Esophagus squamous epithelium (tissue), 5 donors: ENCODE measurements at regions not wholly inside any gene's neighbourhood (a gene's known extent, or its start where the extent isn't known, plus 50 kb on each side); places are given as distances from the start of the nearest gene placed in this dataset.

Source experiments
- DNase-seq: peaks from one replicate; lab custom pipeline; 2025; lab: John Stamatoyannopoulos, UW
- H3K27ac ChIP-seq, 4 donors: fragments of 200-600 bp; sonication (generic); one replicate each; pipeline ENCODE4 v1.5.1; 2016 to 2019; ENCODE audit warnings: mild to moderate bottlenecking in 1 of 4
- H3K27me3 ChIP-seq, 4 donors: fragments of 200-600 bp; sonication (generic); 1 replicate in 3 of 4; 2 replicates in 1 of 4; pipeline versions ENCODE4 v1.5.1 to v1.6.0; 2017 to 2021; ENCODE audit warnings: antibody characterized with exemption in 1 of 4
- H3K36me3 ChIP-seq, 3 donors: fragments of 200-600 bp; sonication (generic); one replicate each; pipeline ENCODE4 v1.5.1; 2016 to 2019
- H3K4me1 ChIP-seq, 3 donors: fragments of 200-600 bp; sonication (generic); one replicate each; pipeline ENCODE4 v1.5.1; 2017 to 2019
- H3K4me3 ChIP-seq, 4 donors: fragments of 200-600 bp; sonication (generic); 1 replicate in 3 of 4; 2 replicates in 1 of 4; pipeline ENCODE4 v1.5.1; 2016 to 2019; ENCODE audit warnings: mild to moderate bottlenecking in 2 of 4, moderate library complexity in 1 of 4
- H3K9me3 ChIP-seq, 3 donors: fragments of 200-600 bp; sonication (generic); one replicate each; pipeline ENCODE4 v1.5.1; 2016 to 2019
- POLR2A ChIP-seq, 4 donors: fragments of 450-650 bp; IDR thresholded peaks; one replicate each; pipeline ENCODE4 v1.6.1; 2017; ENCODE audit warnings: antibody characterized with exemption in 4 of 4, mild to moderate bottlenecking in 4 of 4, moderate library complexity in 3 of 4
- WGBS, 2 donors: methylation state at CpG; one replicate each; pipeline ENCODE4 v1.1.5; 2018; 5-methylcytosine and 5-hydroxymethylcytosine counted together
- intact Hi-C: fragments of 100-400 bp; cut with DNase I; formaldehyde crosslinking; loops from one replicate; pipeline ENCODE4 v1.15.0; 2022
- TF ChIP-seq, protein P1 (sequence below), 6 experiments: fragments of 450-650 bp in 4 of 6; fragments of 200-600 bp in 2 of 6; sonication (generic) in 2 of 6; IDR thresholded peaks; one replicate each; pipeline ENCODE4 v1.5.1; 2016 to 2019; ENCODE audit warnings: antibody characterized with exemption in 6 of 6, mild to moderate bottlenecking in 4 of 6, moderate library complexity in 4 of 6
- donor health status: DM: yes; HTN: yes; CAD: no.

DNA sequence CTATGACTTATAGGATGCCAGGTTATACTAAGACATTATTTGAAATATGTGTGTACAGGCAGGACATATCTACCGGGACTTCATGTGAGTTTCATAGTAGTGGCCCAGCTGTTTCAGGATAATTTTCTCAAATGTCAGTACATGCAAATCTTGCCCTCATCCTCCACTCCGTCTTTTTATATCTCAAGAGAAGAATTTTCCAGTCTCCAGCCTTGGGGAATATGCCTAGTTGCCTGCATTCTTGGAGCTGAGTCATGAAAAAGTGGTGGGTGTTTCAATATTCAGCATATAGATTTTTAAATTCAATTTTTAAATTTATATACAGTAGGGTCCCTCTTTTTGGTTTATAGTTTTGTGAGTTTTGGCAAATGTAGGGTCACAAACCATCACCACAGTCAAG, 236.7 kb downstream of the OTUD1 start:
- intact Hi-C loops = no loop called here
- WGBS, 2 donors = 79 to 84% methylated on average over 2 of the region's 2 CpGs
- Histone ChIP-seq H3K36me3 (no peaks in the 10 kb centered on the region), H3K4me1 (peaks cover 0 to 5% (median 4%) of the 10 kb centered on the region in 3 donors), H3K27ac (no peak overlapping the region), H3K27me3 (peaks cover 0 to 7% (median 0%) of the 10 kb centered on the region in 4 donors), H3K4me3 (no peak overlapping the region), H3K9me3 (no peaks in the 10 kb centered on the region)
- TF ChIP-seq POLR2A (IDR thresholded peaks at IDR 0.05) = no peak
- TF ChIP-seq, protein P1, sequence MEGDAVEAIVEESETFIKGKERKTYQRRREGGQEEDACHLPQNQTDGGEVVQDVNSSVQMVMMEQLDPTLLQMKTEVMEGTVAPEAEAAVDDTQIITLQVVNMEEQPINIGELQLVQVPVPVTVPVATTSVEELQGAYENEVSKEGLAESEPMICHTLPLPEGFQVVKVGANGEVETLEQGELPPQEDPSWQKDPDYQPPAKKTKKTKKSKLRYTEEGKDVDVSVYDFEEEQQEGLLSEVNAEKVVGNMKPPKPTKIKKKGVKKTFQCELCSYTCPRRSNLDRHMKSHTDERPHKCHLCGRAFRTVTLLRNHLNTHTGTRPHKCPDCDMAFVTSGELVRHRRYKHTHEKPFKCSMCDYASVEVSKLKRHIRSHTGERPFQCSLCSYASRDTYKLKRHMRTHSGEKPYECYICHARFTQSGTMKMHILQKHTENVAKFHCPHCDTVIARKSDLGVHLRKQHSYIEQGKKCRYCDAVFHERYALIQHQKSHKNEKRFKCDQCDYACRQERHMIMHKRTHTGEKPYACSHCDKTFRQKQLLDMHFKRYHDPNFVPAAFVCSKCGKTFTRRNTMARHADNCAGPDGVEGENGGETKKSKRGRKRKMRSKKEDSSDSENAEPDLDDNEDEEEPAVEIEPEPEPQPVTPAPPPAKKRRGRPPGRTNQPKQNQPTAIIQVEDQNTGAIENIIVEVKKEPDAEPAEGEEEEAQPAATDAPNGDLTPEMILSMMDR (IDR thresholded peaks at IDR 0.05) = no peak
- DNase-seq = no peak

DNA sequence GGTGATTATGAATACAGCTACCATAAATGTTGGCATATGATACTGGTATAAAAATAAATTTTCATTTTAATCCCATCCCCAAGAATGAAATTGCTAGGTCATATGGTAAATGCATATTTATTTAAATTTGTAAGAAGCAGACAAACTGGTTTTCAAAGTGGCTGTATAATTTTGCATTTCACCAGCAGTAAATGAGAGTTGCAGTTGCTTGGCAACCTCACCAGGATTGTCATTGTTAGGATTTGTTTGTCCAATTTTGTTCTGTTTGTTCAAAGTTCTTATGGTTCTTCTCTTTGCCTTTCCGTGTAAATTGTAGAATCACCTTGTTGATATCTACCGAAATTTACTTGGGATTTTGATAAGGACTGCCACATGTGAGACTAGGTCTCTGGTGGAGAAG, 237.4 kb downstream of the OTUD1 start:
- Histone ChIP-seq H3K4me3 (no peak overlapping the region), H3K9me3 (no peaks in the 10 kb centered on the region), H3K4me1 (peaks cover 0 to 5% (median 4%) of the 10 kb centered on the region in 3 donors), H3K36me3 (no peaks in the 10 kb centered on the region), H3K27me3 (peaks cover 0 to 7% (median 0%) of the 10 kb centered on the region in 4 donors), H3K27ac (no peak overlapping the region)
- intact Hi-C loops = no loop called here
- TF ChIP-seq POLR2A (IDR thresholded peaks at IDR 0.05) = no peak
- WGBS, 2 donors = 38 to 57% methylated on average over 2 of the region's 2 CpGs
- DNase-seq = no peak

DNA sequence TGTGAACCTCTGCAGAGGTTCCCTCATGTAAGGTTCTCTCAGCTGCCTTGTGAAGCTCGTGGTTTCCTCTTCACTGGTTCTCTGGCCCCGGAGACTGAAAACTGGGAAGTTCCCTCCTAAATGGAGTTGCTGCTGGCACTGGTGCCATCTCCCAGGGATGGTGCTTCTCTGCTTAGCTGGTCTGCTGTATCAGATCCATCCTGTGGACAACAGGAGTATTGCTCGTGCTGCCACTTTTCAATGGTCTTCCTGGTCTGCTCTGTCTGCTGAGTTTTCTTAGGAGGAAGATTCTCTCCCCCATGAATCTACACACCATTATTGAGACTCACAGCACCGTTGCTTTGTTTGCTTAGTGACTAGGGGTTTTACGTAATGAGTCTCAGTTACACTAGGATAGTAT, 247.8 kb downstream of the OTUD1 start:
- H3K9me3 ChIP-seq = no peaks in the 10 kb centered on the region
- TF ChIP-seq, protein P1 (IDR thresholded peaks at IDR 0.05) = no peak
- TF ChIP-seq POLR2A (IDR thresholded peaks at IDR 0.05) = no peak
- no peak overlapping the region for H3K4me3 ChIP-seq
- no peak overlapping the region for H3K27ac ChIP-seq
- peaks cover 0 to 8% (median 0%) of the 10 kb centered on the region in 4 donors for H3K27me3 ChIP-seq
- DNase-seq = no peak
- H3K36me3 ChIP-seq = no peaks in the 10 kb centered on the region
- intact Hi-C loops = no loop called here
- no peaks in the 10 kb centered on the region for H3K4me1 ChIP-seq
- 56 to 63% methylated on average over 5 of the region's 5 CpGs for WGBS, 2 donors

DNA sequence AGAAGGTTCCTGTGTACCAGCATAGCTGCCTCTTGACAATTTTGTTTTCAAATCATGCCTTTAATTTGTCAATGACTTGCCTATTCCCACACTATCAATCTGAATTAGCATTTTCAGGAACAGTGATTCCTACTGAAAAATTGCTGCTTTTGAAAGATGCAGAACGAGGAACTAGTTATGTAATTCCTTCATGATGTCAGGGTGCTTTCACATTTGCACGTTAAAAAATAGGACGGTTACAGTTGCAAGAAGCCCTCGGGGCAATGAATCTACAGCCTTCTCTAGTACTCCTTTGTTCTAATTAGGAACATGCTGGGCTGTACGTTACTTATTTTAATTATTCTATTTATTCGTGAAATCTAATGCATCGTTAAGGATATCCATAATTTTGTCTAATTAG, 253.9 kb downstream of the OTUD1 start:
- TF ChIP-seq, protein P1 (IDR thresholded peaks at IDR 0.05) = no peak
- TF ChIP-seq POLR2A (IDR thresholded peaks at IDR 0.05) = no peak
- peaks cover 12 to 30% (median 15%) of the 10 kb centered on the region in 3 donors for H3K4me1 ChIP-seq
- intact Hi-C loops = no loop called here
- DNase-seq = no peak
- WGBS, 2 donors = 19 to 27% methylated on average over 7 of the region's 7 CpGs
- peaks cover 0 to 68% (median 13%) of the 10 kb centered on the region in 4 donors for H3K27me3 ChIP-seq
- H3K27ac ChIP-seq = no peak overlapping the region
- H3K4me3 ChIP-seq = no peak overlapping the region
- H3K9me3 ChIP-seq = no peaks in the 10 kb centered on the region
- H3K36me3 ChIP-seq = no peaks in the 10 kb centered on the region

DNA sequence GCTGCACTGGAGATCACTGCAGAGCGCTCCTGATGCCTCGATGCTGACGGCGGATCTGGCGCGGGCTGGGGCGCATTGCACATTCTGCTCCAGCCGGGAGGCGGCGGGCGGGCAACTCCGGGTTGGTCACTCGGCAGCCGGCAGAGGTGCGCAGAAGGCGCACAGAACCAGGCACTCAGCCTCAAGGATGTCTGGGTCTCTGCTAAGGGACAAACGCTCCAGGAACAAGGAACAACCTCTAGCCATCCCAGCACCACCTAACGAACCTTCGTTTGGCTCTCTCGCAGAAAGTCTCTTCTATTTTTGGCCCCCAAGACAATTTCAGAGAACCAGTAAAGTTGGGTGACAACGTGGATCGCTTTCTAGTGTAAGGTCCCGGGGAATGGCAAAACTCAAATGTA, 254.6 kb downstream of the OTUD1 start:
- intact Hi-C loops = no loop called here
- peak overlapping the region in 1 of 4 donors; percentile 58 for H3K4me3 ChIP-seq
- TF ChIP-seq, protein P1 (IDR thresholded peaks at IDR 0.05) = peak in 1 of 6 experiments; percentile 13
- TF ChIP-seq POLR2A (IDR thresholded peaks at IDR 0.05) = no peak
- 2 to 3% methylated on average over 13 to 17 of the region's 23 CpGs for WGBS, 2 donors
- DNase-seq = no peak
- peaks cover 0 to 76% (median 13%) of the 10 kb centered on the region in 4 donors for H3K27me3 ChIP-seq
- no peak overlapping the region for H3K27ac ChIP-seq
- peaks cover 12 to 30% (median 15%) of the 10 kb centered on the region in 3 donors for H3K4me1 ChIP-seq
- no peaks in the 10 kb centered on the region for H3K9me3 ChIP-seq
- no peaks in the 10 kb centered on the region for H3K36me3 ChIP-seq

DNA sequence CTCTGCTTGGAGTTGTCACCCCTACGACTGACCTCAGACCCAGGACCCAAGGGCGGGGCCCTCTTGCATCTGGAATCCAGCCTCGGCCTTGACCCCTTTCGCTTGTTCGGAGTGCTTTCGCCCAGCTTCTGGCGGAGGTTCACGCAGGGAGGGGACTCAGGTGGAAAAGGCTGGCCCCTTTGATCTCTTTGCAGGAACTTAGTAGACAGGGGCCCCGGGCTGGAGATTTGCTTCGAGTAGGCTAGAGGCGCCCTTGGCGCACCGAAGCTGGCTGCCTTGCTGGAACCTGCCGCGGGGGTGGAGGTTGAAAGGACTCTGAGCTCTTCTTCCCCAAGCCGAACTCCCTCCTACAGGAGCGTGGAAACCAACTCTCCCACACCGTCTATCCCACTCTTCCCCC, 255.1 kb downstream of the OTUD1 start:
- 1 to 5% methylated on average over 7 to 9 of the region's 18 CpGs for WGBS, 2 donors
- TF ChIP-seq, protein P1 (IDR thresholded peaks at IDR 0.05) = no peak
- no peak for TF ChIP-seq POLR2A (IDR thresholded peaks at IDR 0.05)
- Histone ChIP-seq H3K27me3 (peaks cover 0 to 77% (median 13%) of the 10 kb centered on the region in 4 donors), H3K36me3 (no peaks in the 10 kb centered on the region), H3K27ac (no peak overlapping the region), H3K9me3 (no peaks in the 10 kb centered on the region), H3K4me3 (peak overlapping the region in 3 of 4 donors; percentile 29 to 58 (median 40)), H3K4me1 (peaks cover 12 to 30% (median 15%) of the 10 kb centered on the region in 3 donors)
- DNase-seq = no peak
- intact Hi-C loops = no loop called here
